ENCODE measurements at regions not wholly inside any gene's neighbourhood (a gene's known extent, or its start where the extent isn't known, plus 50 kb on each side); places are given as distances from the start of the nearest gene placed in this dataset.

GRCh38 chr14:101177301-101177971 is 273.9 kb upstream of the RTL1 start:
- no peak for DNase-seq
- in situ Hi-C loops (cut with MboI; ENCODE audit: low pct_unique_long_range_greater_than_20kb, low sequenced_read_pairs) = no loop called here

- in situ Hi-C loops (cut with MboI; ENCODE audit: low pct_unique_long_range_greater_than_20kb, low sequenced_read_pairs) = no loop called here
- DNase-seq = no peak
These were observed 274.9 kb upstream of the RTL1 start for GRCh38 chr14:101178184-101179072.

DNA sequence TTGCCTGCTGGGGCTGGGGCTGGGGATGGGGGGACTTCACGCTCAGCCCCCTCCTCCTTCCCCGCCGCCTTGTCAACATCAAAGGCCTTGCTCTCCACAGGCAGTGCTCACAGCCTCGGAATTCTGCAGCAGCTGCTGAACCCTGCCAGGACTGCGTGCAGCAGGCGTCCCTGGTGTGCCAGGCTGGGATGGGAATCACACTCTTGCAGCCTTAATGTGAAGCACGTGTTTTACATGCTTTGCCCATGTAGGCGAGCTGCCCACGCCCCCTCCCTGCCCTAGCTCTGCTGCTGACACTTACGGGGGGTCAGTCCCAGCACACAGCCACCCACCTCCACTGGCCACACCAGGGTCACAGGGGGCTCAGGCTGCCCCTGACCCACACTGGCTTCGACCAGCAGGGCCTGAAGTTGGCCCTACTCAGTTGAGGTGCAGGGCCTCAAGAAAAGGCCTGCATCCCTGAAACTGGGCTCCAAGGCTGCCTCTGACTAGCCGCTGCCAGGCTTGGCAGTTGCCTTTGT is 276.2 kb upstream of the RTL1 start:
- DNase-seq = no peak
- in situ Hi-C loops (cut with MboI; ENCODE audit: low pct_unique_long_range_greater_than_20kb, low sequenced_read_pairs) = no loop called here

DNA sequence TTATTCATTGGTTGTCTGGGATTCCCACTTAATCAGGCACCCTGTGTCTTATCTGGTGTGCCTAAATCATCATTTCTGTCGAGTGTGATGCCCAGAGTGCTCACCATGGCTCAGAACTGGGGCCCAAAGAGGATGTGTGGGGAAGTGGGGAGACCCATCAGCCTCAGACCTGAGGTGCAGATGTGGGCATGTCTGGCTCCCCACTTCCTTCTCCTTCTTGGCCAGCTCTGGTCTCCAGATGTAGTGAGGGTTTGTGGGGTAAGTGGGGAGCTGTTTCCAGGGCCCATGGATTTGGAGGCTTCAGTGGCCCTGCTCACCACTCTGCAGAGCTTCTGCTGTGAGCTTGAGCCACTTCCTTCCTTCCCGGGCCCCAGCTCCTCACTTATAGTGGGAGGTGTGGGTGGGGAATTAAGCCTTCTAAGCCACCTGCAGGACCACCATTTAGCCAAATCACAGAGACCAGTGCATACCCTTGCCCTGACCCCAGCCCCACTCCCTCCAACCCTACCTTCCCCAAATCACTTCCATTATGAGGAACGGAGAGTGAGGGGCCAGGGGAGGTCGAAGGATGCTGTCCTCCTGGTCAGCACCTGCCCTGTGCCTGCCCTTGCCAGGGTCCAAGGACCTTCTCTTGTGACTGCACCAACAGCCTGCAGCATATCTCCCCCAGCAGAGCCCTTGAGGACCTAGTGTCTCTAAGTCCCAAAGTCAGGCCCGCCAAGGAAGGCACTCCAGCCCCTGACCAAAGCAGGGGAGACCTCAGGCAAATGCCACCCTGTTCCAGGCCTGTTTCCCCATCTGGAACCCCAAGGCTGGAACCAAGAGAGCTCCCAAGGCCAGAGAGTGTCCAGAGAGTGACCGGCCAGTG is 278.2 kb upstream of the RTL1 start:
- no peak for DNase-seq
- in situ Hi-C loops (cut with MboI; ENCODE audit: low pct_unique_long_range_greater_than_20kb, low sequenced_read_pairs) = no loop called here

DNA sequence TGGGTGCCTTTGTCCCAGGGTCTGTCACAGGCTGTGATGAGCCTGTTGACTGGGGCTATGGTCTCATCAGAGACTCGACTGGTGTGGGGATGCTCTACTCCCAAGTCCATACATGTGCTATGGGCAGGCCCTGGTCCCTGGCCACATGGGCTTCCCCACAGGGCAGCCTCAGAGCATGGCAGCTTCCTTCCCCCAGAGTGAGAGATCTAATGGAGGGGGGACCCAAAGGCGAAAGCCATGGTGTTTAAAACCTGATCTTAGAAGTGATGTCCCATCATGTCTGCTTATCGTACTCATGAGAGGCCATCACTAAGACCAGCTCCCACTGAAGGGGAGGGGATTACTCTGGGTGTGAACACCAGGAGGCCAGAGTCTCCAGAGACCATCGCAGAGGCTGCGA is 279.0 kb upstream of the RTL1 start:
- in situ Hi-C loops (cut with MboI; ENCODE audit: low pct_unique_long_range_greater_than_20kb, low sequenced_read_pairs) = no loop called here
- DNase-seq = no peak

DNA sequence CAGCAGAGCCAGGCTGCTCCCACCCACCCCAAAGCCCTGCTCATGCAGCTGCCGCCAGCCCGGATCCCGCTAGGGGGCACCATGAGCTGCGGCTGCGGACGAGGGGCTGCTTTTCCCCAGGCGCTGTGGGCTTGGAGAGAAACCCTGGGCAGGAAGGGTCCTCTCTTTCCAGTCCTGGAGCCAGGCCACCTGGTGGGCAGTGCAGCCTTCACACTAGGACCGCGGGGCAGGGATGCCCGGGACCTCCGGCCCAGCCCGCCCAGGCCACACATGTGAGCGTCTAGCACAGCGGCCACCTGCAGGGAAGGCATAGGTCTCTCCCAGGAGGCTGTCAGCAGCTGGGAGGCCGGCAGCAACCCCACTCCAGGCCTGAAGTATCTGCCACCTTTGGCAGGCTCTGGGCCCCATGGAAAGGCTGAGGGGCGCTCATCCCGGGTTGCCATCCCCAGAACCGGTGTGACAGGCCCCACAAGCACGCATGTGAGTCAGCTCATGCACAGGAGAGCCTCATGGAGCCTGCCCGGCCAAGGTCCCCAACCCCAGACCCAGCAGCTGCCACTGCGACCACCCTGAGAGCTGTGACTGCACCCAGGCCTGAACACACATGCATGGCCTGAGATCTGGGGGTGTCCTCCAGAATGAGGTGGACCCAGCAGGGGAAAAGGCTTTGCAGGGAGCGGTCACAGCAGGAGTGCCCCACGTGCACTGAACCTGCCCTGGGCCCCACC is 280.0 kb upstream of the RTL1 start:
- in situ Hi-C loops (cut with MboI; ENCODE audit: low pct_unique_long_range_greater_than_20kb, low sequenced_read_pairs) = no loop called here
- no peak for DNase-seq

- DNase-seq = no peak
- in situ Hi-C loops (cut with MboI; ENCODE audit: low pct_unique_long_range_greater_than_20kb, low sequenced_read_pairs) = no loop called here
These were observed 280.6 kb upstream of the RTL1 start for GRCh38 chr14:101184104-101184455.

GRCh38 chr14:101184572-101184971 is 281.1 kb upstream of the RTL1 start:
- DNase-seq = no peak
- in situ Hi-C loops (cut with MboI; ENCODE audit: low pct_unique_long_range_greater_than_20kb, low sequenced_read_pairs) = no loop called here

- in situ Hi-C loops (cut with MboI; ENCODE audit: low pct_unique_long_range_greater_than_20kb, low sequenced_read_pairs) = no loop called here
These were observed 281.7 kb upstream of the RTL1 start for GRCh38 chr14:101185073-101185835.

GRCh38 chr14:101185946-101186345 is 282.4 kb upstream of the RTL1 start:
- in situ Hi-C loops (cut with MboI; ENCODE audit: low pct_unique_long_range_greater_than_20kb, low sequenced_read_pairs) = no loop called here
- DNase-seq = no peak

More at GRCh38 chr14:101185073-101185835, 281.7 kb upstream of the RTL1 start:
- no peak for DNase-seq

DNA sequence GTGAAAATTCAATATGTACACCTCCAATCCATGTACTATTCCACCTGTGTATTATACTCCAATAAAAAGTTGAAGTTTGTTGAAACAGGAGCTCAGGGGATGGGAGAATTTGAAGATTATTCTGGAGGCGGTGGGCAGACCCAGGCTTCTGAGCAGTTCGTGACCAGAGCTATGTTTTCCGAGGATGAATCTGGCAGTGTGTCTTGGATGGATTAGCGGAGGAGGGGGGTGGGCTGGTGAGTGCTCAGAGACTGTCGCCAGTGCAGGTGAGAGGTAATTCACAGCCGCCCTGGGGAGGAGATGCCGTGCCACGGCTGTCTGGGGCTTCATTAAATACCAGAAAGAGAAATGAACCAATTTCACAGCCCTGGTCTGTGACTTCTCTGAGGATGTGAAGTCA is 283.0 kb upstream of the RTL1 start:
- in situ Hi-C loops (cut with MboI; ENCODE audit: low pct_unique_long_range_greater_than_20kb, low sequenced_read_pairs) = no loop called here
- DNase-seq = no peak

- DNase-seq = no peak
- in situ Hi-C loops (cut with MboI; ENCODE audit: low pct_unique_long_range_greater_than_20kb, low sequenced_read_pairs) = no loop called here
These were observed 283.7 kb upstream of the RTL1 start for GRCh38 chr14:101186992-101187815.

- no peak for DNase-seq
- in situ Hi-C loops (cut with MboI; ENCODE audit: low pct_unique_long_range_greater_than_20kb, low sequenced_read_pairs) = no loop called here
These were observed 284.5 kb upstream of the RTL1 start for GRCh38 chr14:101187816-101188570.

GRCh38 chr14:101188571-101188915 is 285.0 kb upstream of the RTL1 start:
- in situ Hi-C loops (cut with MboI; ENCODE audit: low pct_unique_long_range_greater_than_20kb, low sequenced_read_pairs) = no loop called here
- DNase-seq = no peak

DNA sequence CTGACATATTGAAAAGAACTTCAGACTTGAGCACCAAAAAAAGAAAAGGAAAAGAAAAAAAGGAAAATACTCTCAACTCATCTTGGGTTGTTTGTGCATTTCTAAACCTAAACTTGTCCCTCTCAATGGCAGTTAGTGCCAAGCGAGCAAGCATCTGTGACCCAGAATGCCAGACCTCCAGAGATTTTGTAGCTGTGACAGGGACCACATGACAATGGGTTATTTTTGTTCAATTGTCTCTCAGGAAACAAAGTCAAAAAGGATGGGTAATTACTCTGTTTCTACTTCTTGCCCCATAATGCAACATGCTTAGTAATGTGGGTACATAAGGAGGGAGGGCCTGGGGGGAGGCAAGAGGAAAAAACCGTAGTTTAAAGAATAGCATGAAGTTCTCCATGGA is 285.7 kb upstream of the RTL1 start:
- in situ Hi-C loops (cut with MboI; ENCODE audit: low pct_unique_long_range_greater_than_20kb, low sequenced_read_pairs) = no loop called here
- no peak for DNase-seq

GRCh38 chr14:101189962-101190560 is 286.5 kb upstream of the RTL1 start:
- no peak for DNase-seq
- in situ Hi-C loops (cut with MboI; ENCODE audit: low pct_unique_long_range_greater_than_20kb, low sequenced_read_pairs) = no loop called here
